ENCODE measurements at regions not wholly inside any gene's neighbourhood (a gene's known extent, or its start where the extent isn't known, plus 50 kb on each side); places are given as distances from the start of the nearest gene placed in this dataset.

DNA sequence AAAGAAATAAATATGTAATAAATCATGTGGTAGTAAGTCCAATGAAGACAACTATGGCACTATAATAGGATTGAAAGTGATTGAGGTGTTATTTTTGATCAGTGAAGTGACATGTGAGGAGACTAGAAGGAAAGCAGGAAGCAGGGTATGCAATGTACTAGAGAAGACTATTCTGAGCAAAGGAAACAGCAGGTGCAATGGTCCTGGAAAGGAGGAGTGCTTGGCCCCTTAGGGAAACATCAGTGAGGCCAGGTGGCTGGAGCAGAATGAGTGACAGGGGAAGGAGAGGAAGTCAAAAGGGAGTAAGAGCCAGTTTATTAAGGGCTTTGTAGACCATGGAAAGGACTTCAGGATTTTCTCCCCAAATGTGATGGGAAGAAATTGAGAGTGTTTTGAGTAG lies 207.6 kb upstream of the HCCS start:
- DNase-seq, result no peak

DNA sequence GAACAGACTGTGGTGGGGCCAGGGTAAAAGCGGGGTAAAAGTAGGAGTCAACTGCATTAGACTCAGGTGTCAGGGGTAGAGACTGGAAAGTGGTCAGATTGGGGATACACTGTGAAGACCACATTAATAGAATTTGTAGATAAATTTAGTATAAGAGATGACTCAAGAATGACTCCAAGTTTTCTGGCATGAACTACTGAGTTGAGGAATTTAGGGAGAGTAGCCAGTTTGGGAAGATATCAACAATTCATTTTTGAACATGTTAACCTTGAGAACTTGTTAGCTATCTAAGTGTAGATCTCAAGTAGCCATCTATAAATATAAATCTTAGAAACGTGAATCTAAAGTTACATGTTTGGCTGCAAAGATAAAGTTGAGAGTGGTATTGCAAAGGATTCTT lies 206.9 kb upstream of the HCCS start:
- DNase-seq, result no peak

DNA sequence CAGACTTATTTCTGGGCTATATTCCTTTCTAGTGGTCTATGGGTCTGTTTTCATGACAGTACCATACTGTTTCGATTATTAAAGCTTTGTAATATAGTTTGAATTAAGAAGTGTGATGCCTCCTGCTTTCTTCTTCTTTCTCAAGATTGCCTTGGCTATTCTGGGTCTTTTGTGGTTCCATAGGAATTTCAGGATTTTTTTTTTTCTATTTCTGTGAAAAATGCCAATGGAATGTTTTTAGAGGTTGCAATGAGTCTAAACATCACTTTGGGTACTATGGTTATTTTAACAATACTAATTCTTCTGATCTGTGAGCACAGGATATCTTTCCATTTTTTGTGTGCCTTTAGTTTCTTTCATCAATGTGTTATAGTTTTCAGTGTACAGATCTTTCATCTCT lies 204.3 kb upstream of the HCCS start:
- DNase-seq, result no peak

- no peak for DNase-seq
Observed at GRCh38 chrX:10922159-10922558, 189.0 kb upstream of the HCCS start.

GRCh38 chrX:10922835-10923234 lies 188.3 kb upstream of the HCCS start:
- no peak for DNase-seq

DNA sequence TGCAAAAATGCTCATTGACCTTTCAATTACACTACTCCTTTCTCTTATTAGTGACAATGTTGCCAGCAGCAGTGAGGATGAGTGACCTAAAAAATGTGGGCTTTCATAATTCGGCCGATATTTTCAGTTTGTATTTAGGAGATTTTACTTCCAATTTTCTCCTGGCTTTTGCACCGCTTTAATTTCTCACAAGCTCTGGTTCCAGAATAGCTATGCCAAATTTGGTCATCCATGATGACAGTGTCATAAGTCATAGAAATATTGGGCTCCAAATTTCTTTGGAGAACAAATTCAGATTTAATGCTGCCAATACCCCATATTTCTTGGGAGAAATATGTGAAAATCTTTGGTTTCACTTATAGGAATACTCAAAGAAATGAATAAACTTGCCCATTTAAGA lies 187.7 kb upstream of the HCCS start:
- no peak for DNase-seq

DNA sequence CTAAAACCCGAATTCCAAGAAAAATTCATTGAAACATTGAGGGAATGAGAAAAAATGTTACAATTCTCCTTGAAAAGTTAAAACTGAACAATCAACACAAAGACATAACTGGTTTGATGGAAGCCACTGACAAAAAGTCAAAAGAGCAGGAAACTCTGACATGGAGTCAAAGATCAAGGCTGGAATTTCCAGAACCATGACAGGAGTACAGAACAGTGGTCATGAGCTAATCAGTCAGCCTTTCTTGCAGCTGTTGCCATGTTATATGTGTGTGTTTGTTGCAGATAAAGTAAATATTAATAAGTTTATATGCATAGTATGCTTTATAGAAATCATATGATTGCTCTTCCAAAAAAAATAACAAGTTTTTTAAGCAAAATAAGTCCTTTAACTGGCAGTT lies 184.7 kb upstream of the HCCS start:
- DNase-seq, result no peak

GRCh38 chrX:10926891-10927290 lies 184.2 kb upstream of the HCCS start:
- DNase-seq, result no peak

GRCh38 chrX:10929747-10930146 lies 181.4 kb upstream of the HCCS start:
- no peak for DNase-seq

DNA sequence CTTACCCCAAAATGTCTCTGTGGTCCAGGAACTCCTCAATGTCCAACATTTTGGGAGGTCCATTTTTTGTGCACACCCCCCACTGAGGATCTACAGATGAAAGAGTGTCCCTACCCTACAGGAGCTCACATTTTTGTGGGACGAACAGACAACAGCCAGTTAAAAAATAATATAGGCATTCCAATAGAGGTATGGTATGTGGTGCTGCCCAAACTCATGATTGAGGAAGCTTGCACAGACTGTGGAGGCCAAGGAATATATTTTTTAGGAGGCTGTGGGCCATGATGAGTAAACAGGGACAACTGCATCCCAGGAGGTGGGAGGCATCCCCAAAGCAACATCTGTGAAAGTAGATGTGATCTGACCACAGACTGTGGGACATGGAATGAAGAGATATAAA lies 181.0 kb upstream of the HCCS start:
- no peak for DNase-seq

DNA sequence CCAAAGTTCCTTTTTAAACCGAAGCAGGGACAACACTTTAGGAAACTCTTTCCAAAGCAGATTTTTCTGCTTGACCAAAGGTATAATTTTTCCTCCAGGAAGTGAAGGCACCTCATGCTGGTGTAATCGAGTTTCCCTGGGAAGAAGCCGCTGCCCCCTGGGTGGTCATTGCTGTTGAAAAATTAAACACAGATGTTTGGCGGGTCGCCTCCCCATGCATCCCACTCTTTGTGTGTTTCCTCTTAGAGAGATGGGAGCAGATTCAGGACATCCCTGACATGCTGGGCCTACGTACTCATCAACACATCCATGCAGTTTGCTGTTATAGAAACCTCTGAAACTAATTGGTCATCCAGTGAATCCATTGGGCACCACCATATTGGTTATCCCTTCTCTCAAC lies 179.2 kb upstream of the HCCS start:
- no peak for DNase-seq

GRCh38 chrX:10932842-10933440 lies 178.2 kb upstream of the HCCS start:
- DNase-seq, result no peak

GRCh38 chrX:10935501-10935900 lies 175.6 kb upstream of the HCCS start:
- DNase-seq, result no peak

- no peak for DNase-seq
Observed at GRCh38 chrX:10936976-10937375, 174.2 kb upstream of the HCCS start.

- no peak for DNase-seq
Observed at GRCh38 chrX:10938365-10938923, 172.7 kb upstream of the HCCS start.

GRCh38 chrX:10939424-10939823 lies 171.7 kb upstream of the HCCS start:
- no peak for DNase-seq

GRCh38 chrX:10944136-10944885 lies 166.8 kb upstream of the HCCS start:
- DNase-seq, result no peak

GRCh38 chrX:10945498-10945897 lies 165.6 kb upstream of the HCCS start:
- DNase-seq, result no peak

GRCh38 chrX:10949541-10949940 lies 161.6 kb upstream of the HCCS start:
- no peak for DNase-seq

DNA sequence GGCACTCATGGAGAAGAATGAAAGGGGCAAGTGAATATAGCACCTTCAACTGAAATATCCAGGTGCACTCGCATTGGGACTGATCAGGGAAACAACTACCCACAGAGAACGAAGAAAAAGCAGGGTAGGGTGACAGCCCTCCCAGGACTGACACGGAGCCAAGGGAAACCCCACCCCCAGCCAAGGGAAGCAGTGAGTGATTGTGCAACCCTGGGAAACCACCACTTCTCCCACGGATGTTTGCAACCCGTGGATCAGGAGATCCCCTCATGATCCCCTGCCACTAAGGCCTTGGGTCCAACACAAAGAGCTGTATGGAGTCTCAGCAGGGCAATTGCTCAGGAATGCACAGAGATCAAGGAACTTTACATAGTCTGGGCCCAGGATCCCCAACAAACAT lies 158.5 kb upstream of the HCCS start:
- no peak for DNase-seq

DNA sequence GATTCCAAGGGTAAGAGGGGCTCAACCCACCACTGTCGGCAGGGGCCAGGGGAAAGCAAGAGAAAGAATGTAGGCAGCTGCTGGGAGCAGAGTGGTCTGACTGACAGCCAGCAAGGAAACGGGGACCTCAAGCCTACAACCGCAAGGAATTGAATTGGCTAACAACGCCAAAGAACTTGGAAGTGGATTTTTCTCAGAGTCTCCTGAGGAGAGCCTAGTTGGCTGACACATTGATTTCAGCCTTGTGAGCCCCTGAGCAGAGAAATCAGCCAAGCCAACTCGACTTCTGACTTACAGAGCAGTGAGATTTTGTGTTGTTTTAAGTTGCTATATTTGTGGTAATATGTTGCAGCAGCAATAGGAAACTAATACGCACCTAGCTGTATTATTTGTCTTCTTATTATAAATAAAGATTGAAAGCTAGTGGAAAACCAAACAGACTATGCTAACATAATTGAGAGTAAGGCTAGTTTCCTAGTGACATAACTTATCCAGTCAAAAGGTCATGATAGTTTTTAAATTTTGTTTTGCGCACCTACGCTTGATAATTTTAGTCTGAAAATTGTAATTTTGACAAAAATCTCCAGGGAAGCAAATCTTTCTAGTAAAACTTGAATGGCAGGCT lies 145.8 kb upstream of the HCCS start:
- no peak for DNase-seq

DNA sequence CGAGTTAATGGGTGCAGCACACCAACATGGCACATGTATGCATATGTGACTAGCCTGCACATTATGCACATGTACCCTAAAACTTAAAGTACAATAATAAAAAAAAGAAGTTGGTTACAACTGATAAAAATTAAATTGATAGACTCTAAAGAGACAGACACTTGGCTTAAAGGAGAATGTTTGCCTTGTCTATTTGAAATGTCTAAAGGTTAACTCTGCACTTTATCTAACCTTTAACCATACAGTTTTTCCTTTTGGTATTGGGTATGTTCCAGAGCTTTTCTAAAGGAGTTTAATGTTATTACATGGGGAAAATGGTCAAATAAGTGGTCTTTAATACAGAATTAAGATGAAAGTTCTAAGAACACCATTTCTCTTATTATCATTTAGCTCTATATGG lies 145.1 kb upstream of the HCCS start:
- DNase-seq, result no peak

GRCh38 chrX:10971176-10971575 lies 140.0 kb upstream of the HCCS start:
- DNase-seq, result no peak

DNA sequence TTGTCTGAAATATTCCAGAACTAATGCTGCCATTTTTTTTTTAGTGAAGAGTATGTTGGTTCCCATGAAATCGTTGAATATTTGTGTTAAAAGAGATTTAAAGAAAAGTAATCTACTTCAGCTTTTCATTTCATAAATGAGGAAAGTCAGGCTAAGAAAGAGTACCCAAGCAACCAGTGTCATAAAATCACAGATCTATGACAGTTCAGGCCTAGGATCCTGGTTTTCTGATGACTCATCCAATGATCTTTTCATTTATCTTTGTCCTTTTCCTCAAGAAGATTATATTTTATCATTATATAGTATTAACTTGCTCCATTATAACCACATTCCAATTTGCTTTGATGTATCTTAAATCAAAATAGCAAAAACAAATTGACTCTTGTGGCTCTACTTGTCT lies 139.4 kb upstream of the HCCS start:
- no peak for DNase-seq
